Ovary (tissue), 3 donors: ENCODE measurements at regions not wholly inside any gene's neighbourhood (a gene's known extent, or its start where the extent isn't known, plus 50 kb on each side); places are given as distances from the start of the nearest gene placed in this dataset.

Experiments
- EP300 ChIP-seq: sonication (generic); formaldehyde crosslinking; IDR thresholded peaks from one replicate; pipeline ENCODE4 v1.6.1; 2017; ENCODE audit warnings: antibody characterized with exemption
- POLR2A ChIP-seq: fragments of 450-650 bp; IDR thresholded peaks from one replicate; pipeline ENCODE4 v1.6.1; 2017; ENCODE audit warnings: antibody characterized with exemption, mild to moderate bottlenecking, moderate library complexity
- TF ChIP-seq, protein P1 (sequence below), 3 donors: fragments of 450-650 bp in 2 of 3; fragments of 200-600 bp in 1 of 3; IDR thresholded peaks; one replicate each; pipeline versions ENCODE4 v1.5.1 to v1.8.0; 2016 to 2022; ENCODE audit warnings: antibody characterized with exemption in 3 of 3, mild to moderate bottlenecking in 1 of 3
- donor health status: DM: no; HTN: no; CAD: no.

DNA sequence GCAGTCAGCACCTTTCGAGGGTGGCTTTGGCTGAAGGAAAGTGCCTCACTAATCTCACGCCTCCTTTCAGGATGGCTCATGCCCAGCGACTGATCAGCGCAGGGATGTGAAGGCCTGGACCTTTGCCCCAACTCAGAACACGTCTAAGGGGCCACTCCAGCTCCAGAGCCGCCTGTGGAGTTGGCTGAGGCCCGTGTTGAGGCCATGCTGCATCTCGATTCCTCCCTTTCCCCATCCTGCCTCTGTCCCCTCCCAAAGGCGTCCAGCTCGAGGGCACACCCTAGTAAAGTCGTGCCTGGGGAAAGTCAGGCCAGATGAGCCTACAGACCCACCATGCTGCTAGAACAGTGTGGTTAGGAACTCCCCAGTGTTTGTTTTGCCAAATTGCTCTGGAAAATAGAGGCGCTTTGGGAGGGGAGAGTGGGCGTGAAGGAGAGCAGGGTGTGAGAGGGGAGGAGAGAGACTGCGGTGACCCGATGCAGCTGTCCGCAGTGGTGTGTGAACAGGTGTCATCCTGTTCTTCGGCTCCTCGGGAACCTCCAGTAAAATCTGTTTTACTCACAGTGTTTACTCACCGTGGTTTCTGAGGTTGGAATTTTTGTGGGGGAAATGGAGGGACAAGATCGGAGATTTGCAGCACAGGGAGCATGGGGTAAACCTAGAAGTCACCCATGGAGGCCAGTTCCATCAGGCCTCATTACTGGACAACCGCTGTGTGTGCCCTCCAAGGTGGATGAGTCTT is 85.0 kb upstream of the PMEPA1 start:
- TF ChIP-seq, protein P1, sequence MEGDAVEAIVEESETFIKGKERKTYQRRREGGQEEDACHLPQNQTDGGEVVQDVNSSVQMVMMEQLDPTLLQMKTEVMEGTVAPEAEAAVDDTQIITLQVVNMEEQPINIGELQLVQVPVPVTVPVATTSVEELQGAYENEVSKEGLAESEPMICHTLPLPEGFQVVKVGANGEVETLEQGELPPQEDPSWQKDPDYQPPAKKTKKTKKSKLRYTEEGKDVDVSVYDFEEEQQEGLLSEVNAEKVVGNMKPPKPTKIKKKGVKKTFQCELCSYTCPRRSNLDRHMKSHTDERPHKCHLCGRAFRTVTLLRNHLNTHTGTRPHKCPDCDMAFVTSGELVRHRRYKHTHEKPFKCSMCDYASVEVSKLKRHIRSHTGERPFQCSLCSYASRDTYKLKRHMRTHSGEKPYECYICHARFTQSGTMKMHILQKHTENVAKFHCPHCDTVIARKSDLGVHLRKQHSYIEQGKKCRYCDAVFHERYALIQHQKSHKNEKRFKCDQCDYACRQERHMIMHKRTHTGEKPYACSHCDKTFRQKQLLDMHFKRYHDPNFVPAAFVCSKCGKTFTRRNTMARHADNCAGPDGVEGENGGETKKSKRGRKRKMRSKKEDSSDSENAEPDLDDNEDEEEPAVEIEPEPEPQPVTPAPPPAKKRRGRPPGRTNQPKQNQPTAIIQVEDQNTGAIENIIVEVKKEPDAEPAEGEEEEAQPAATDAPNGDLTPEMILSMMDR (IDR thresholded peaks at IDR 0.05), result no peak
- TF ChIP-seq EP300, result no peak
- TF ChIP-seq POLR2A, result no peak
